Activated CD4-positive, alpha-beta T cell treated with anti-CD3 and anti-CD28 coated beads for 1 hour (primary cell): ENCODE measurements at regions not wholly inside any gene's neighbourhood (a gene's known extent, or its start where the extent isn't known, plus 50 kb on each side); places are given as distances from the start of the nearest gene placed in this dataset.
"Not testable (repeated sequence)": the region's sequence is repeated elsewhere in the genome, so short reads cannot be mapped to it uniquely, and the experiment has no call there.

ENCODE experiments used
- DNase-seq: peaks from one replicate; pipeline ENCODE4 v3.0.0-alpha.2; 2020

- no peak for DNase-seq
These were observed 79.5 kb downstream of the FAM161A start for GRCh38 chr2:61774351-61774750.

GRCh38 chr2:61771904-61772845 is 81.7 kb downstream of the FAM161A start:
- DNase-seq: no peak

- DNase-seq: no peak
These were observed 83.1 kb downstream of the FAM161A start for GRCh38 chr2:61770746-61771145.

- no peak for DNase-seq
These were observed 83.6 kb downstream of the FAM161A start for GRCh38 chr2:61770298-61770697.

- no peak for DNase-seq
These were observed 84.7 kb downstream of the FAM161A start for GRCh38 chr2:61769093-61769675.

DNA sequence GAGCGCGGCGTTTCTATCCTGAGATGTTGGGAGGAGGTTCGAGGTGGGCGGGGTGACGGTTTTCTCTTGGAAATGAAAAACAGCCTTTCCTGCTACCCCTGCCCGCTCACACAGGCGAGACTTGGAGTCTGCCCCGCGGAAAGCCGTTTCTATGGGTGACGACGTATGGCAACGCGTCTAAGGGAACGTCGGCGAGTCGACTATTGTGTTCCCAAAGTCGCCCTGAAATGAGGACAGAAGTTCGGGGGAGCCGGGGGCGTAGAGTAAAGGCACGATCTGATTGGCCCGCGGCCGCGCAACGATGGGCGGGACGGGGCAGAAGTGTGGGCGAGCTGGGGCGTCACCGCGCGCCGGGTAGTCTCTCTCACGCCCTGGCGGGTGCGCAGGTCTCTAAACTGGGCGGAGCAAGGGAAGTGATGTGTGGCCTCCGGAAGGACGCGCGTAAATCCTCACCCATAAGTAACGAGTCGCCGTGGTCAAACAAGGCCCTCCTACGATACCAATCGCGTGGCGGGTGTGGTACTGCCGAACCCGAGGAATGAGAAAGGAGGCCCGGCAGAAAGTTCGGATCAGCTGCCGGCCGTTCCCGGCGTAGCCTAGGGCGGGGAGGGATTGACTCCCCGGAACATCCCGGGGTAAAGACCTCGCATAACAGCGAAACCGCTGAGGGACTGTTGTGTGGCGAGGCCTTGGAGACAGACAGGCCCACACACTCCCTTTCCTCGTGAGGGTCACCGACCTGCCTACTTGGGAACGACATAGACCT is 89.6 kb downstream of the FAM161A start:
- DNase-seq: peak; percentile 94

DNA sequence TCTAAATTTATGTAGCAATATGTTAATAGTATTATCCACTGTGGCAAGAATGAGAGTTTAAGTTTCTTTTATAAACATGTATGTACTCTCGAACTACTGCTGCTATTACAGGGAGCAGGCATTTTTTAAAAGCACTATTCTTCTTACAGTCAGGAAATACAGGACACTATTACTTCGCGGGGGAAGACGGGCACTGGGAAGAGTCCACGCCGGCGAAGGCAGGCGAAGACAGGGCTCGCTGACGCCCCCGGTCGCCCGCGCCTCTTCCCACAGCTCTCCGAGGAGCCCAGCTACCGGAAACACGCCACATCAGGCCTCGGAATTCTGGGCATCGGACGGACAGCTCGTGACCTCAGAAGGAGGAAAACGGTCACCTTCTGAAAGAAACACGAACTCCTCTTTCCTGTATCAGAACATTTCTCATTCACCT is 90.2 kb downstream of the FAM161A start:
- DNase-seq: no peak

GRCh38 chr2:61762292-61762691 is 91.6 kb downstream of the FAM161A start:
- no peak for DNase-seq

DNA sequence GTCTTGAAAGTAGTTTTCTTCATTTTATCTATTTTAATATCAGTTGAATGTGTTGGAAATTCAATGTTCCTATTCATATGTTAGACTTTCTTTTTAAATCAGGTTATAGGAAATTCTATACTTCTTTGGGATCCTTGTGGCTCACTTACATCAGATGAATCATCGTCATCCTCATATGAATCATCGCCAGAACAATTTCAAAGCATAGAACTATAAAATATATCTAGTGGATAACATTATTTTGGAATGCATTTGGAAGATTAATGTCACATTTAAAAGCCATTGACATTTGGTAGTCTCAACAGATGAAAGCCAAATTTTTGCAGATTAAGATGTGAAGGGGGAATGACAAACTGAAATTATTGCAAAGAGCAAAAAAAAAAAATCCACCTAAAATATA is 94.1 kb downstream of the FAM161A start:
- DNase-seq: no peak

DNA sequence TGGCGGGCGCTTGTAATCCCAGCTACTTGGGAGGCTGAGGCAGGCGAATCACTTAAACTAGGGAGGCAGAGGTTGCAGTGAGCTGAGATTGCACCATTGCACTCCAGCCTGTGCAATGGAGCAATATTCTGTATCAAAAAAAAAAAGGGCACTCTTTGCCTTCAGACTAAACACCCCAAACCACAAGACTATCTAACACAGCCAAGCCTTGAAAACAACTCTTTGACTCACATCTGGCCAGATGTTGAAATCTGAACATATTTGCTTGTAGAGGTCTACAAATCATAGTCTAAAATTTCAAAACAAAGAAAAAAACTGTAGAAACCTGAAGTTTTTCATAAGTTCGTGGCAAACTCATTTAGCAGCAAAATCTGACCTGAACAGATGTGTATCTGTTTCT is 94.9 kb downstream of the FAM161A start:
- no peak for DNase-seq

DNA sequence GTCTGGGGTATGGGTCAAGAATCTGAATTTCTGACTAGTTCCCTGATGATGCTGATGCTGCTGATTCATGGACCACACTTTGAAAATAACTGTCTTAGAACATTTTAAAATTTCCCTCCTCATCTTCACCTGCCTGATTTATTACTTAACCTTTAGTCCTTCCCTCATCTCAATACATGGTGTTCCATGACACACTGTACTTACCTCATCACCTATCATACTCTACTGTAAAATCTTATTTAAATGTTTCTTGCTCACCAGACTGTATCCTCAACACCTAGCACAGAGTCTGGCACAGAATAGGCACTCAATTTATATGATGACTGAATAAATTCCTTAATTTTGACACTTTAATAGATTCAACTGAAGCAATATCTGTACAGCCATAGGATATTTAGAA is 95.7 kb downstream of the FAM161A start:
- no peak for DNase-seq

DNA sequence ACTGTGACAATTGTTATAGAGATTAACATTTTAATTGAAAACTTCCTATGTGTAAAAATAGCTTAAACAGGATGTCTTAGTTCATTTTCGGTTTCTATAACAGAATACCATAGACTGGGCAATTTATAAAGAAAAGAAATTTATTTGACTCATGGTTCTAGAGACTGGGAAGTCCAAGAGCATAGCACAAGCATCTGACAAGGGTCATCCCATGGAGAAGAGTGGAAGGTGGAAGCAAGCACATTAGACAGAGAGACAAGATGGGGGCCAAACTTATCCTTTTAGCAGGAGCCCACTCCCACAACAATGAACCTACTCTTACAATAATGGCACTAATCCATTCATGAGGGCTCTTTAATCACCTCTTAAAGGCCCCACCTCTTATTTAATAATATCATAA is 100.3 kb downstream of the FAM161A start:
- no peak for DNase-seq

DNA sequence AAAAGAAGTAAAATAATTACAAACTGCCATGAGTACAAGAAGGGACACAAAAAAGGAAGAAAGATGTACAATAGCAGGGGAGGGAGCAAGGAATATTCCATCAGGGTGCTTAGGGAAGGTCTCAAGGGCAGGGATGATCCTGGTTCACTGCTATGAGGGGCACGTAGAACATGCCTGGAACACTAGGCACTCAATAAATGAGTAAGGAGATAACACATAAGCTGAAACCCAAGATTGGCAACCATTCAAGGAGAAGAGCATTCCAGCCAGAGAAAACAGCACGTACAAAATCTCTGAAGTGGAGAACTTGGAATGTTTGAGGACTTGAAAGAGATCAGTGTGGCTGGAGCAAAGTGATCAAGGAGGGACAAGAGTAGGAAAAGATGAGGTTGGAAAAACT is 103.2 kb downstream of the FAM161A start:
- no peak for DNase-seq

- DNase-seq: no peak
These were observed 110.9 kb downstream of the FAM161A start for GRCh38 chr2:61742955-61743354.

GRCh38 chr2:61737841-61738240 is 116.0 kb downstream of the FAM161A start:
- no peak for DNase-seq

GRCh38 chr2:61736953-61737352 is 116.9 kb downstream of the FAM161A start:
- no peak for DNase-seq

GRCh38 chr2:61733563-61733962 is 120.3 kb downstream of the FAM161A start:
- DNase-seq: no peak

GRCh38 chr2:61732787-61733186 is 121.1 kb downstream of the FAM161A start:
- no peak for DNase-seq

- no peak for DNase-seq
These were observed 126.1 kb downstream of the FAM161A start for GRCh38 chr2:61727746-61728145.

DNA sequence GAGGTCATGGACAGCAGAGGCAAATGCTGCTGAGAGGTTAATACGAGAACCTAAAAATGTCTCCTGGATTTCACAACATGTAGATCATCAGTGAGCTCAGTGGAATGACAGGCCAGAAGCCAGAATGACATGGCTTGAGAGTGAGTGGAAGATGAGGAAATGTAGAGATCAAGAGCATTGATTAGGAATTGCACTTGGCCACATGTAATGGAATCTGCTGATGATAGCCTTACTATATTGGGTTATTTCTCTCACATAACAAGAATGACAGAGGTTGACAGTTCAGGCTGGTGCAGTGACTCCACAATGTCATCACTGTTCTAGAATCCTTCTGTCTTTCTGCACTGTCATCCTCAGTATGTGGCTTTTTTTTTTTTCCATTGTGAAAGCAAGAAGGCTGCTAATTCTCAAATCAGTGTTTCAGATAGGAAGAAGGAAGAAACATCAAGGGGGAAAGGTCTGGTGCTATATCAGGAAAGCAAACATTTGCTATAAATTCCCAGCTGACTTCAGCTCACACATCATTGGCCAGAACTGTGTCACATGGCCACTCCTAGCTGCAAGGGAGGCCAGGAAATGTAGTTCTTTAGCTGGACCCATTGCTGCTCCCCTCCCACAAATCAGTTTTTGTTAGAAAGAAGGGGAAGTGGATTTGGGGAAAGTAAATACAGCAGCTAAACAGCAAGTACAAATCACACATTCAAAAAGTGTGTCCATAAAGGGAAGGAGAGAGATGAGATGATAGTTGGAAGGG is 127.2 kb downstream of the FAM161A start:
- no peak for DNase-seq

- not testable (repeated sequence) for DNase-seq
These were observed 130.5 kb downstream of the FAM161A start for GRCh38 chr2:61723364-61723763.

DNA sequence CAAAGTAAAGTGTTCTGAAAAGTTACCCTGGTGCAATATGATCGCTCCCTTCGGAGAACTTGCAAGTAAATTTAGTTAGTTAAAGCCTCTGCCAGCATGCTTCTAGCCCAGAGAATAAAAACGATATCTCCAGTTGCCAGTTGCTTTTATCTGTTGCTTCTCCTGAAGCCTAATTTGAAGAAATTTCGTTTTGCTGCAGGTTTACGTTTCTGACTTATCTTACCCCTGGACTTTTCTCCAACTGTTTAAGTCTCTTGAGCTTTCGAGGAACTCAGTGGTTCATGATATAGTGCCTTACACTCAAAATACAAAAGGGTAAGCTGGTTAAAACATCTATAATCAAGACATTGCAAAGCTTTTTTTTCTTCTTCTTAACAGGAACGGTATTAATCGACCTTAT is 131.1 kb downstream of the FAM161A start:
- no peak for DNase-seq

GRCh38 chr2:61722318-61722717 is 131.5 kb downstream of the FAM161A start:
- no peak for DNase-seq
